KMS-11 (cell line): ENCODE measurements at regions not wholly inside any gene's neighbourhood (a gene's known extent, or its start where the extent isn't known, plus 50 kb on each side); places are given as distances from the start of the nearest gene placed in this dataset.

Experiments used
- H2AFZ ChIP-seq: fragments of 200-600 bp; sonication (generic); 2 replicates; pipeline ENCODE4 v1.6.1; 2016; ENCODE audit warnings: antibody characterized with exemption, mixed run types, low read depth
- H3K27ac ChIP-seq: fragments of 200-600 bp; sonication (generic); 2 replicates; pipeline ENCODE4 v1.6.1; 2016; ENCODE audit warnings: mild to moderate bottlenecking, mixed run types
- H3K27me3 ChIP-seq: fragments of 200-600 bp; sonication (generic); 2 replicates; pipeline ENCODE4 v1.6.1; 2017; ENCODE audit warnings: mild to moderate bottlenecking, low read depth, mixed run types, moderate library complexity; ENCODE audit not compliant: insufficient read depth
- H3K36me3 ChIP-seq: fragments of 200-600 bp; sonication (generic); 2 replicates; pipeline ENCODE4 v1.6.1; 2017; ENCODE audit warnings: mild to moderate bottlenecking, mixed run types; ENCODE audit not compliant: insufficient read depth
- H3K4me1 ChIP-seq: fragments of 200-600 bp; sonication (generic); 2 replicates; pipeline ENCODE4 v1.6.1; 2016; ENCODE audit warnings: mild to moderate bottlenecking, low read depth, mixed run types; ENCODE audit not compliant: poor library complexity, severe bottlenecking
- H3K4me2 ChIP-seq: fragments of 200-600 bp; sonication (generic); 2 replicates; pipeline ENCODE4 v1.7.0; 2016; ENCODE audit warnings: mild to moderate bottlenecking, mixed run types
- H3K4me3 ChIP-seq: fragments of 200-600 bp; sonication (generic); IDR thresholded peaks from 2 replicates; pipeline ENCODE4 v1.6.1; 2017; ENCODE audit warnings: low read depth, low read length, mixed read lengths; ENCODE audit not compliant: insufficient read depth
- H3K79me2 ChIP-seq: fragments of 200-600 bp; sonication (generic); 2 replicates; pipeline ENCODE4 v1.6.1; 2016; ENCODE audit warnings: low read depth, mixed run types; ENCODE audit not compliant: insufficient read depth
- H3K9ac ChIP-seq: fragments of 200-600 bp; sonication (generic); 2 replicates; pipeline ENCODE4 v1.6.1; 2016; ENCODE audit warnings: mild to moderate bottlenecking, mixed run types
- H4K20me1 ChIP-seq: fragments of 200-600 bp; sonication (generic); 2 replicates; pipeline ENCODE4 v1.6.1; 2016; ENCODE audit warnings: mild to moderate bottlenecking, mixed run types; ENCODE audit not compliant: insufficient read depth
- CTCF ChIP-seq: fragments of 200-600 bp; sonication (generic); conservative IDR thresholded peaks from 2 replicates; pipeline ENCODE4 v1.6.1; 2017; ENCODE audit warnings: low read depth, mild to moderate bottlenecking, antibody characterized with exemption, low read length, moderate library complexity, mixed read lengths

- no peak for TF ChIP-seq CTCF
- H3K79me2 ChIP-seq = no peaks in the 10 kb centered on the region
- H3K27ac ChIP-seq = no peak overlapping the region
- H2AFZ ChIP-seq = no peak overlapping the region
- no peak overlapping the region for H3K9ac ChIP-seq
- H3K4me2 ChIP-seq = no peak overlapping the region
- no peaks in the 10 kb centered on the region for H4K20me1 ChIP-seq
- H3K4me3 ChIP-seq = no peak overlapping the region
- H3K36me3 ChIP-seq = no peaks in the 10 kb centered on the region
- no peaks in the 10 kb centered on the region for H3K4me1 ChIP-seq
- H3K27me3 ChIP-seq = no peaks in the 10 kb centered on the region
Observed at GRCh38 chrX:42027367-42028000, 104.1 kb upstream of the CASK start.

GRCh38 chrX:42025861-42026260 is 102.5 kb upstream of the CASK start:
- Histone ChIP-seq H3K4me2 (no peak overlapping the region), H3K27ac (no peak overlapping the region)
- TF ChIP-seq CTCF = no peak

GRCh38 chrX:42023122-42023521 is 99.8 kb upstream of the CASK start:
- no peaks in the 10 kb centered on the region for H4K20me1 ChIP-seq
- no peak overlapping the region for H3K4me2 ChIP-seq
- no peaks in the 10 kb centered on the region for H3K27me3 ChIP-seq
- H3K27ac ChIP-seq = no peak overlapping the region
- no peak for TF ChIP-seq CTCF
- H3K36me3 ChIP-seq = no peaks in the 10 kb centered on the region
- H3K4me1 ChIP-seq = no peaks in the 10 kb centered on the region
- H3K4me3 ChIP-seq = no peak overlapping the region
- H3K9ac ChIP-seq = no peak overlapping the region
- no peaks in the 10 kb centered on the region for H3K79me2 ChIP-seq
- H2AFZ ChIP-seq = no peak overlapping the region

More at GRCh38 chrX:42025861-42026260, 102.5 kb upstream of the CASK start:
- no peaks in the 10 kb centered on the region for H4K20me1 ChIP-seq
- no peak overlapping the region for H3K4me3 ChIP-seq
- no peaks in the 10 kb centered on the region for H3K27me3 ChIP-seq
- H3K4me1 ChIP-seq = no peaks in the 10 kb centered on the region
- H3K9ac ChIP-seq = no peak overlapping the region
- no peaks in the 10 kb centered on the region for H3K36me3 ChIP-seq
- no peaks in the 10 kb centered on the region for H3K79me2 ChIP-seq
- no peak overlapping the region for H2AFZ ChIP-seq

- no peak overlapping the region for H3K4me3 ChIP-seq
- no peaks in the 10 kb centered on the region for H4K20me1 ChIP-seq
- H2AFZ ChIP-seq = no peak overlapping the region
- H3K79me2 ChIP-seq = no peaks in the 10 kb centered on the region
- H3K4me2 ChIP-seq = no peak overlapping the region
- no peak overlapping the region for H3K9ac ChIP-seq
- no peaks in the 10 kb centered on the region for H3K4me1 ChIP-seq
- no peak overlapping the region for H3K27ac ChIP-seq
- no peaks in the 10 kb centered on the region for H3K36me3 ChIP-seq
- no peak for TF ChIP-seq CTCF
- no peaks in the 10 kb centered on the region for H3K27me3 ChIP-seq
Observed at GRCh38 chrX:42022158-42022557, 98.8 kb upstream of the CASK start.
